GM23338 (cell line): ENCODE measurements at regions not wholly inside any gene's neighbourhood (a gene's known extent, or its start where the extent isn't known, plus 50 kb on each side); places are given as distances from the start of the nearest gene placed in this dataset.

ENCODE experiments used
- CREB1 ChIP-seq: fragments of 250-450 bp; sonication (Bioruptor Pico); IDR thresholded peaks from 2 replicates; pipeline ENCODE4 v1.5.0; 2020; ENCODE audit warnings: low read depth, mild to moderate bottlenecking, moderate library complexity
- EZH2 ChIP-seq: fragments of 200-600 bp; sonication (generic); IDR thresholded peaks from one replicate; pipeline ENCODE4 v1.8.0; 2017; ENCODE audit warnings: antibody characterized with exemption, mild to moderate bottlenecking, low read depth; ENCODE audit not compliant: unreplicated experiment
- EZH2phosphoT487 ChIP-seq: fragments of 200-600 bp; sonication (generic); IDR thresholded peaks from one replicate; pipeline ENCODE4 v1.8.1; 2018; ENCODE audit warnings: antibody characterized with exemption; ENCODE audit not compliant: unreplicated experiment
- JUNB ChIP-seq: IDR thresholded peaks from one replicate; pipeline ENCODE4 v1.6.1; 2016; ENCODE audit warnings: antibody characterized with exemption; ENCODE audit not compliant: unreplicated experiment
- POLR2AphosphoS5 ChIP-seq: IDR thresholded peaks from 2 replicates; pipeline ENCODE4 v1.6.1; 2016; ENCODE audit warnings: antibody characterized with exemption, low read depth
- ZNF114 ChIP-seq: fragments of 250-450 bp; sonication (Bioruptor Pico); IDR thresholded peaks from 2 replicates; pipeline ENCODE4 v1.5.0; 2020; ENCODE audit warnings: mild to moderate bottlenecking, moderate library complexity
- TF ChIP-seq, protein P1 (sequence below), 2 experiments: fragments of 200-600 bp in 1 of 2; sonication (generic) in 1 of 2; conservative IDR thresholded peaks; 2 replicates each; pipeline versions ENCODE4 v1.5.1 to v1.6.1; 2016 to 2017; ENCODE audit warnings: antibody characterized with exemption in 2 of 2, low read depth in 2 of 2, mild to moderate bottlenecking in 2 of 2, moderate library complexity in 1 of 2
- TF ChIP-seq, protein P2 (sequence below): IDR thresholded peaks from one replicate; pipeline ENCODE4 v1.6.1; 2018; ENCODE audit warnings: antibody characterized with exemption; ENCODE audit not compliant: unreplicated experiment

DNA sequence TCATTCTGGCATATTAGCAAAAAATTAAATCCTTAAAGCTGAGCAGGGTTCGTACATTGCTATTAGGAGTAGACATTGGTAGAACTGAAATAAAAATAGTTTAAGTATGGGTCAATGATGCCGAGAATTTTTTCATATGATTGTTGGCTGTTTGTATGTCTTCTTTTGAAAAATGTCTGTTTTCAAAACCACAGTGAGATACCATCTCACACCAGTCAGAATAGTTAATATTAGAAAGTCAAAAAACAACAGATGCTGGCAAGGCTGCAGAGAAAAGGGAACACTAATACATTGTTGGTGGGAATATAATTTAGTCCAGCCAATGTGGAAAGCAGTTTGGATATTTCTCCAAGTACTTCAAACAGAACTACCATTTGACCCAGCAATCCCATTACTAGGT is 410.8 kb upstream of the TRIB2 start:
- TF ChIP-seq, protein P1, sequence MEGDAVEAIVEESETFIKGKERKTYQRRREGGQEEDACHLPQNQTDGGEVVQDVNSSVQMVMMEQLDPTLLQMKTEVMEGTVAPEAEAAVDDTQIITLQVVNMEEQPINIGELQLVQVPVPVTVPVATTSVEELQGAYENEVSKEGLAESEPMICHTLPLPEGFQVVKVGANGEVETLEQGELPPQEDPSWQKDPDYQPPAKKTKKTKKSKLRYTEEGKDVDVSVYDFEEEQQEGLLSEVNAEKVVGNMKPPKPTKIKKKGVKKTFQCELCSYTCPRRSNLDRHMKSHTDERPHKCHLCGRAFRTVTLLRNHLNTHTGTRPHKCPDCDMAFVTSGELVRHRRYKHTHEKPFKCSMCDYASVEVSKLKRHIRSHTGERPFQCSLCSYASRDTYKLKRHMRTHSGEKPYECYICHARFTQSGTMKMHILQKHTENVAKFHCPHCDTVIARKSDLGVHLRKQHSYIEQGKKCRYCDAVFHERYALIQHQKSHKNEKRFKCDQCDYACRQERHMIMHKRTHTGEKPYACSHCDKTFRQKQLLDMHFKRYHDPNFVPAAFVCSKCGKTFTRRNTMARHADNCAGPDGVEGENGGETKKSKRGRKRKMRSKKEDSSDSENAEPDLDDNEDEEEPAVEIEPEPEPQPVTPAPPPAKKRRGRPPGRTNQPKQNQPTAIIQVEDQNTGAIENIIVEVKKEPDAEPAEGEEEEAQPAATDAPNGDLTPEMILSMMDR (conservative IDR thresholded peaks at IDR 0.05; ENCODE audit: low read depth in 2 of 2) = no peak
- TF ChIP-seq POLR2AphosphoS5 (no peak), EZH2 (no peak), JUNB (no peak), ZNF114 (no peak), CREB1 (no peak), EZH2phosphoT487 (no peak)
- TF ChIP-seq, protein P2, sequence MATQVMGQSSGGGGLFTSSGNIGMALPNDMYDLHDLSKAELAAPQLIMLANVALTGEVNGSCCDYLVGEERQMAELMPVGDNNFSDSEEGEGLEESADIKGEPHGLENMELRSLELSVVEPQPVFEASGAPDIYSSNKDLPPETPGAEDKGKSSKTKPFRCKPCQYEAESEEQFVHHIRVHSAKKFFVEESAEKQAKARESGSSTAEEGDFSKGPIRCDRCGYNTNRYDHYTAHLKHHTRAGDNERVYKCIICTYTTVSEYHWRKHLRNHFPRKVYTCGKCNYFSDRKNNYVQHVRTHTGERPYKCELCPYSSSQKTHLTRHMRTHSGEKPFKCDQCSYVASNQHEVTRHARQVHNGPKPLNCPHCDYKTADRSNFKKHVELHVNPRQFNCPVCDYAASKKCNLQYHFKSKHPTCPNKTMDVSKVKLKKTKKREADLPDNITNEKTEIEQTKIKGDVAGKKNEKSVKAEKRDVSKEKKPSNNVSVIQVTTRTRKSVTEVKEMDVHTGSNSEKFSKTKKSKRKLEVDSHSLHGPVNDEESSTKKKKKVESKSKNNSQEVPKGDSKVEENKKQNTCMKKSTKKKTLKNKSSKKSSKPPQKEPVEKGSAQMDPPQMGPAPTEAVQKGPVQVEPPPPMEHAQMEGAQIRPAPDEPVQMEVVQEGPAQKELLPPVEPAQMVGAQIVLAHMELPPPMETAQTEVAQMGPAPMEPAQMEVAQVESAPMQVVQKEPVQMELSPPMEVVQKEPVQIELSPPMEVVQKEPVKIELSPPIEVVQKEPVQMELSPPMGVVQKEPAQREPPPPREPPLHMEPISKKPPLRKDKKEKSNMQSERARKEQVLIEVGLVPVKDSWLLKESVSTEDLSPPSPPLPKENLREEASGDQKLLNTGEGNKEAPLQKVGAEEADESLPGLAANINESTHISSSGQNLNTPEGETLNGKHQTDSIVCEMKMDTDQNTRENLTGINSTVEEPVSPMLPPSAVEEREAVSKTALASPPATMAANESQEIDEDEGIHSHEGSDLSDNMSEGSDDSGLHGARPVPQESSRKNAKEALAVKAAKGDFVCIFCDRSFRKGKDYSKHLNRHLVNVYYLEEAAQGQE = no peak
